ENCODE measurements at regions not wholly inside any gene's neighbourhood (a gene's known extent, or its start where the extent isn't known, plus 50 kb on each side); places are given as distances from the start of the nearest gene placed in this dataset.

DNA sequence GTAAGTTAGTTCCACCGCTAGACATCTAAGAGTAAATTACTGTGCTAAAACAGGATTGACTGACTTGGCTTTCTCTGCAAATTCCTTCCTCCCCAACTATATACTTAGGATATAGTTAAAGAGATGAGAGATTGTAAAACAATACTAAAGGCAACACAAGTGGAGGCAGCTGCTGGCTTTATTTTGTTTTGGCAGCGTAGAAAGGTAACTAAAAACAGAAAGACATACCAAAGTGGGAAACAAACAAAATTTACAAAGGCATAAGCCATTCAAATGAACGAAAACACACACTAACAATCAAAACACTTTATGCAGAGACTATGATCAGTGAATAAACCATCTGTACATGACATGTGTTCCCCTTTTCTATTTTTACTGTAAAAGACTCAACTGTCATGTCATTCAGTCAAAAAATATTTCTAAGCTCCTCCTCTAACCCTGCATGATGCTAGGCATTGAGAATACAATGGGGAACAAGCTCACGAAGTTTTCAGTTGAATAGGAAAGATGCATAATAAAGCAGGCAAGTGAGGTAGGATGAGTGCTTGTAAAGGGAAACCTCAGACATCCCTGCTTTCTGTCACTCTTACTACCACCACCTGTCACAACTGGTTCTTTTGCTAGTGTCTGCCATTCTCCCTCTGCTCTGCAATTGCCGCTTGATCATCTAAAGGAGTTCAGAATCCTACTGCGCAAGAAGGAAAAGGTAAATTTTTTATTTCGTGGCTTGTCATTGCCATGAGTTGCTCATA is 64.2 kb upstream of the COL1A2 start:
- Histone ChIP-seq H3K27me3 (no peaks in the 10 kb centered on the region), H3K4me1 (no peaks in the 10 kb centered on the region), H3K9me3 (no peaks in the 10 kb centered on the region), H3K27ac (no peak overlapping the region), H3K36me3 (no peaks in the 10 kb centered on the region), H3K4me3 (no peak overlapping the region)
- no peak for DNase-seq (ENCODE audit: low spot score in 2 of 2)
- WGBS, 2 donors, result 58 to 61% methylated on average over 7 of the region's 7 CpGs
- TF ChIP-seq EP300 (IDR thresholded peaks at IDR 0.05) (no peak), POLR2A (IDR thresholded peaks at IDR 0.05) (no peak)
- TF ChIP-seq, protein P1, sequence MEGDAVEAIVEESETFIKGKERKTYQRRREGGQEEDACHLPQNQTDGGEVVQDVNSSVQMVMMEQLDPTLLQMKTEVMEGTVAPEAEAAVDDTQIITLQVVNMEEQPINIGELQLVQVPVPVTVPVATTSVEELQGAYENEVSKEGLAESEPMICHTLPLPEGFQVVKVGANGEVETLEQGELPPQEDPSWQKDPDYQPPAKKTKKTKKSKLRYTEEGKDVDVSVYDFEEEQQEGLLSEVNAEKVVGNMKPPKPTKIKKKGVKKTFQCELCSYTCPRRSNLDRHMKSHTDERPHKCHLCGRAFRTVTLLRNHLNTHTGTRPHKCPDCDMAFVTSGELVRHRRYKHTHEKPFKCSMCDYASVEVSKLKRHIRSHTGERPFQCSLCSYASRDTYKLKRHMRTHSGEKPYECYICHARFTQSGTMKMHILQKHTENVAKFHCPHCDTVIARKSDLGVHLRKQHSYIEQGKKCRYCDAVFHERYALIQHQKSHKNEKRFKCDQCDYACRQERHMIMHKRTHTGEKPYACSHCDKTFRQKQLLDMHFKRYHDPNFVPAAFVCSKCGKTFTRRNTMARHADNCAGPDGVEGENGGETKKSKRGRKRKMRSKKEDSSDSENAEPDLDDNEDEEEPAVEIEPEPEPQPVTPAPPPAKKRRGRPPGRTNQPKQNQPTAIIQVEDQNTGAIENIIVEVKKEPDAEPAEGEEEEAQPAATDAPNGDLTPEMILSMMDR (IDR thresholded peaks at IDR 0.05), result no peak

DNA sequence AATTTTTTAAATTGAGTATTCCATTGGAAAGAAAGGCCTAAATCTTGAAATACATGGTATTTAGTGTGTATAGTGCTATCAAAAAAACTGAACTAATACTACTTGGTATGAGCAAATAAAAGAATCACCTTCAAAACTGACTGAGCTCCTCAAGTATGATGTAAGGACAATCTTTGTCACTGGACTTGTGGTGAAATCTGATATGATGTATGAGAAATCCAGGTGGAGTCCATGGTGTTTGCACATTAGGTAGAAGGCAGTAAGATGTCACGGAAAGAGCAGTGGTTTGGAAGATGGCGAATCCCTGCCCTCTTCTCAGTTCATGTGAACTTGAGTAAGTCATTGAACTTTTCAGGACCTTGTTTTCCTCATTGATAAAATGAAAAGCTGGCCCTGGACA is 62.1 kb upstream of the COL1A2 start:
- Histone ChIP-seq H3K36me3 (no peaks in the 10 kb centered on the region), H3K27me3 (no peaks in the 10 kb centered on the region), H3K9me3 (no peaks in the 10 kb centered on the region), H3K27ac (no peak overlapping the region), H3K4me3 (no peak overlapping the region), H3K4me1 (no peaks in the 10 kb centered on the region)
- no peak for DNase-seq (ENCODE audit: low spot score in 2 of 2)
- TF ChIP-seq EP300 (IDR thresholded peaks at IDR 0.05) (no peak), POLR2A (IDR thresholded peaks at IDR 0.05) (no peak)
- TF ChIP-seq, protein P1 (IDR thresholded peaks at IDR 0.05), result no peak
- 92 to 94% methylated on average over 2 of the region's 2 CpGs for WGBS, 2 donors

DNA sequence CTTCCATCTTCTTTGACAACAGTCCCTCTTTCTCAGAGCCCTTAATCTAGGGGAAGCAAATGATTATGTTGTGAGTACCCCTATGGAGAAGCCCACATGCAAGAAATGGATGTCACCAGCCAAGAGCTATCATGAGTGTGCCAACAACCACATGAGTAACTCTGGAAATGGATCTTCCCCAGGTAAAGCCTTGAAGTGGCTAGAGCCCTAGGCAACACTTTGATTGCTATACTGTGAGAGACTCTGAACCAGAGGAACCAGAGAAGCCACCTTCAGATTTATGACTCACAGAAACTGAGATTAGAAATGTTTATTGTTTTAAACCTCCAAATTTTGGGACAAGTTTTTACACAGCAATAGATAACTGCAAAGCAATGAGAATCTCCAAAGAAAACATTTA is 60.9 kb upstream of the COL1A2 start:
- Histone ChIP-seq H3K36me3 (no peaks in the 10 kb centered on the region), H3K27ac (no peak overlapping the region), H3K4me3 (no peak overlapping the region), H3K4me1 (no peaks in the 10 kb centered on the region), H3K9me3 (no peaks in the 10 kb centered on the region), H3K27me3 (no peaks in the 10 kb centered on the region)
- DNase-seq (ENCODE audit: low spot score in 2 of 2), result no peak
- TF ChIP-seq EP300 (IDR thresholded peaks at IDR 0.05) (no peak), POLR2A (IDR thresholded peaks at IDR 0.05) (no peak)
- TF ChIP-seq, protein P1 (IDR thresholded peaks at IDR 0.05), result no peak

DNA sequence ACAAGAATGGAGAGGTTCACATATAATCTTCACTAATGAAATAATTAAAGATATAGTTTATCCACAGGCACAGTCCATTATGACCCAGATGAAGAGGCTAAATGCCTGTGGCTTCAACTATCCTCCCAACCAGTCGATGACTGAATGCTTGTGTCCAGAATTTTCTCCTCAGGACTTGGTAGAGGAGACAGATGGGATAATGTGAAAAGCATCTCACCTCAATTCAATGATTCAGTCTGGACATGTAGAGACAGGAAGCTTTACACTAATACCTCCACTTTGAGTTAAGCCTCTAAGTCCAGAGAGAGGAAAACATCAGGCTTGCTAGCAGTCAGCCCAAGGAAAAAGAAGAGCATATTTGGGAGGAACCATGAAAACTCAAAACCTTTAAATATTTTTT is 59.1 kb upstream of the COL1A2 start:
- Histone ChIP-seq H3K9me3 (no peaks in the 10 kb centered on the region), H3K4me3 (no peak overlapping the region), H3K27ac (no peak overlapping the region), H3K4me1 (no peaks in the 10 kb centered on the region), H3K36me3 (no peaks in the 10 kb centered on the region), H3K27me3 (no peaks in the 10 kb centered on the region)
- WGBS, 2 donors, result 57 to 74% methylated on average over 1 of the region's 1 CpG
- TF ChIP-seq, protein P1 (IDR thresholded peaks at IDR 0.05), result no peak
- TF ChIP-seq EP300 (IDR thresholded peaks at IDR 0.05) (no peak), POLR2A (IDR thresholded peaks at IDR 0.05) (no peak)
- DNase-seq (ENCODE audit: low spot score in 2 of 2), result no peak

DNA sequence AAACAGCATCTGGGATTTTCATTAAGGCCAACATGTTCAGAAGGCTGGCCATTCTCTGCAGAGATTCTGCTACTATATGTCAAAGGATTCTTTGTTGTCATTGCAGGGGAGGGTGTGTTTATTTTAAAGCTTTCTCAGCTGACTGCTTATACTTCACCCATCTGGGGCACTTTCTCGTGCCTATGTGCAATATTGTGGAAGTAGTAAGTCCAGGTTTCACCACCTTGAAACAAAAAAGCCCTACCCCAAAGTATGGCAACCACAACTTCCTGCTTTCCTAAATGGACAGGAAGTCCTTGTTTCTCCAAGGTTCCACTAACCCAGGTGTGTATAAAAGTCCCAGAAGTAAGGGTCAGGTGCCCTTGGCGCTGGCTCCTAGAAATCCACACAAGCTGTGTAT is 58.7 kb upstream of the COL1A2 start:
- no peaks in the 10 kb centered on the region for H3K27me3 ChIP-seq
- no peaks in the 10 kb centered on the region for H3K36me3 ChIP-seq
- no peak overlapping the region for H3K27ac ChIP-seq
- TF ChIP-seq, protein P1 (IDR thresholded peaks at IDR 0.05), result no peak
- TF ChIP-seq EP300 (IDR thresholded peaks at IDR 0.05), result no peak
- no peak for TF ChIP-seq POLR2A (IDR thresholded peaks at IDR 0.05)
- H3K4me1 ChIP-seq, result no peaks in the 10 kb centered on the region
- no peak overlapping the region for H3K4me3 ChIP-seq
- DNase-seq (ENCODE audit: low spot score in 2 of 2), result no peak
- no peaks in the 10 kb centered on the region for H3K9me3 ChIP-seq
- 36 to 50% methylated on average over 2 of the region's 2 CpGs for WGBS, 2 donors

Measured in tibial nerve (tissue), 4 donors.